ENCODE measurements at regions not wholly inside any gene's neighbourhood (a gene's known extent, or its start where the extent isn't known, plus 50 kb on each side); places are given as distances from the start of the nearest gene placed in this dataset.
A peak's percentile ranks its signal among the peaks of the same experiment; 100 is the strongest.

GRCh38 chr2:186304064-186304463 is 182.0 kb upstream of the ZC3H15 start:
- H3K36me3 ChIP-seq = no peaks in the 10 kb centered on the region
- H3K9me3 ChIP-seq = no peaks in the 10 kb centered on the region
- peaks cover 0 to 10% (median 3%) of the 10 kb centered on the region in 3 donors for H3K4me1 ChIP-seq
- DNase-seq = no peak
- no peaks in the 10 kb centered on the region for H3K27me3 ChIP-seq
- no peak overlapping the region for H3K27ac ChIP-seq
- TF ChIP-seq CTCF (IDR thresholded peaks at IDR 0.05) = no peak
- no peak for TF ChIP-seq POLR2A (IDR thresholded peaks at IDR 0.05)
- no peak overlapping the region for H3K4me3 ChIP-seq
- intact Hi-C loops (cut with DNase I) = no loop called here

GRCh38 chr2:186306754-186307153 is 179.3 kb upstream of the ZC3H15 start:
- Histone ChIP-seq H3K9me3 (no peaks in the 10 kb centered on the region), H3K4me3 (no peak overlapping the region), H3K27ac (no peak overlapping the region), H3K4me1 (peaks cover 0 to 10% (median 3%) of the 10 kb centered on the region in 3 donors), H3K27me3 (no peaks in the 10 kb centered on the region), H3K36me3 (peaks cover 0 to 4% (median 0%) of the 10 kb centered on the region in 3 donors)
- intact Hi-C loops (cut with DNase I) = no loop called here
- TF ChIP-seq CTCF (IDR thresholded peaks at IDR 0.05) (no peak), POLR2A (IDR thresholded peaks at IDR 0.05) (no peak)
- DNase-seq = no peak

GRCh38 chr2:186307871-186308270 is 178.2 kb upstream of the ZC3H15 start:
- peak overlapping the region in 1 of 4 donors; percentile 13 for H3K27ac ChIP-seq
- no peak overlapping the region for H3K4me3 ChIP-seq
- intact Hi-C loops (cut with DNase I) = no loop called here
- peaks cover 0 to 3% (median 2%) of the 10 kb centered on the region in 3 donors for H3K9me3 ChIP-seq
- DNase-seq = no peak
- H3K36me3 ChIP-seq = peaks cover 0 to 4% (median 0%) of the 10 kb centered on the region in 3 donors
- TF ChIP-seq CTCF (IDR thresholded peaks at IDR 0.05) = peak in 2 of 6 experiments; percentile 14 to 54
- no peak for TF ChIP-seq POLR2A (IDR thresholded peaks at IDR 0.05)
- H3K4me1 ChIP-seq = peaks cover 0 to 10% (median 3%) of the 10 kb centered on the region in 3 donors
- no peaks in the 10 kb centered on the region for H3K27me3 ChIP-seq

GRCh38 chr2:186308347-186308746 is 177.7 kb upstream of the ZC3H15 start:
- 13 to 33% methylated on average over 1 of the region's 1 CpG for WGBS, 2 donors
- H3K4me3 ChIP-seq = no peak overlapping the region
- no peak for DNase-seq
- H3K4me1 ChIP-seq = peaks cover 0 to 10% (median 3%) of the 10 kb centered on the region in 3 donors
- no peaks in the 10 kb centered on the region for H3K27me3 ChIP-seq
- intact Hi-C loops (cut with DNase I) = no loop called here
- no peak for TF ChIP-seq POLR2A (IDR thresholded peaks at IDR 0.05)
- no peak for TF ChIP-seq CTCF (IDR thresholded peaks at IDR 0.05)
- H3K36me3 ChIP-seq = peaks cover 0 to 4% (median 0%) of the 10 kb centered on the region in 3 donors
- H3K9me3 ChIP-seq = peaks cover 0 to 7% (median 6%) of the 10 kb centered on the region in 3 donors
- H3K27ac ChIP-seq = peak overlapping the region in 1 of 4 donors; percentile 13

- Histone ChIP-seq H3K36me3 (peaks cover 0 to 4% (median 0%) of the 10 kb centered on the region in 3 donors), H3K9me3 (peaks cover 0 to 7% (median 6%) of the 10 kb centered on the region in 3 donors), H3K4me1 (peaks cover 0 to 10% (median 3%) of the 10 kb centered on the region in 3 donors), H3K27me3 (no peaks in the 10 kb centered on the region), H3K4me3 (no peak overlapping the region), H3K27ac (no peak overlapping the region)
- intact Hi-C loops (cut with DNase I) = no loop called here
- 17 to 25% methylated on average over 1 of the region's 2 CpGs for WGBS, 2 donors
- TF ChIP-seq CTCF (IDR thresholded peaks at IDR 0.05) (no peak), POLR2A (IDR thresholded peaks at IDR 0.05) (no peak)
- no peak for DNase-seq
Observed at GRCh38 chr2:186309901-186310300, 176.2 kb upstream of the ZC3H15 start.

All from esophagus squamous epithelium (tissue), 5 donors.